ENCODE measurements at regions not wholly inside any gene's neighbourhood (a gene's known extent, or its start where the extent isn't known, plus 50 kb on each side); places are given as distances from the start of the nearest gene placed in this dataset.

DNA sequence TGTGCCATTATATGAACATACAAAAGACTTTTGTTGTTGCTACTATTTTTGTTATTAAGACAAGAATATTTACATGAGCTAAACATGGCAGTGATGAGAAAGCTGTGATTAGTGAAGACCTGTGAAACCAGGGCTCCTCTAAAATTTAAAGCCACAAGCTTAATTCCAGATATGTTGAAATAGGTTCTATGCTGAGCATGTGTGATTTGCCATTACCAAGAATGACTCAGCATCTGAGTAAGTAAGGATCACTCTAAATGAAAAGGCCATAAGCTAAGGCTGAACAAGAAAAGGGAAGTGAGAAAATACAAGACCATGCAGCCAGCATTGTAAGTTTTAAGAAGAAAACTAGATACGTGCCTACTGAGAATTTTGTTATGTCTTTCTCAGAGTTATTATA is 75.9 kb upstream of the CAMK2D start:
- TF ChIP-seq, protein P1, sequence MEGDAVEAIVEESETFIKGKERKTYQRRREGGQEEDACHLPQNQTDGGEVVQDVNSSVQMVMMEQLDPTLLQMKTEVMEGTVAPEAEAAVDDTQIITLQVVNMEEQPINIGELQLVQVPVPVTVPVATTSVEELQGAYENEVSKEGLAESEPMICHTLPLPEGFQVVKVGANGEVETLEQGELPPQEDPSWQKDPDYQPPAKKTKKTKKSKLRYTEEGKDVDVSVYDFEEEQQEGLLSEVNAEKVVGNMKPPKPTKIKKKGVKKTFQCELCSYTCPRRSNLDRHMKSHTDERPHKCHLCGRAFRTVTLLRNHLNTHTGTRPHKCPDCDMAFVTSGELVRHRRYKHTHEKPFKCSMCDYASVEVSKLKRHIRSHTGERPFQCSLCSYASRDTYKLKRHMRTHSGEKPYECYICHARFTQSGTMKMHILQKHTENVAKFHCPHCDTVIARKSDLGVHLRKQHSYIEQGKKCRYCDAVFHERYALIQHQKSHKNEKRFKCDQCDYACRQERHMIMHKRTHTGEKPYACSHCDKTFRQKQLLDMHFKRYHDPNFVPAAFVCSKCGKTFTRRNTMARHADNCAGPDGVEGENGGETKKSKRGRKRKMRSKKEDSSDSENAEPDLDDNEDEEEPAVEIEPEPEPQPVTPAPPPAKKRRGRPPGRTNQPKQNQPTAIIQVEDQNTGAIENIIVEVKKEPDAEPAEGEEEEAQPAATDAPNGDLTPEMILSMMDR (IDR thresholded peaks at IDR 0.05): no peak
- no peak for TF ChIP-seq EP300 (IDR thresholded peaks at IDR 0.05)
